ENCODE measurements at regions not wholly inside any gene's neighbourhood (a gene's known extent, or its start where the extent isn't known, plus 50 kb on each side); places are given as distances from the start of the nearest gene placed in this dataset.
"Not testable (repeated sequence)": the region's sequence is repeated elsewhere in the genome, so short reads cannot be mapped to it uniquely, and the experiment has no call there.

DNA sequence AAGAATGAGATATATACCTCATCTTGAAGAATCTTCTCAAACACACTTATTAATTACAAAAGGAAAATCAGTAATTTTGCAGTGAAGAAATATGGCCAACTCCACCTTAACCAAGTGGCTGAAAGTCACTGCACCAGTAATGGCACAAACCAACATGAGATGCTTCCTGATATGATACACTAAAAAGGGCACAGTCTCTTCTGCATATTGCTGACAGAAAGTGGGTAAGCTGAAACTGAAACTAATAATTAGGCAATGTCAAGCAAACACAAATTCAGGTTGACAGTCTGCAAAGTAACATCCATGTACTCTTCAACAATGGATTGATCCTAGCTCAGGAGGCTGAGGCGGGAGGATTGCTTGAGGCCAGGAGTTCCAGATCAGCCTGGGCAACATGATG lies 56.1 kb downstream of the ZNF22 start:
- not testable (repeated sequence) for DNase-seq (ENCODE audit: low read depth)

GRCh38 chr10:45058580-45058979 lies 57.9 kb downstream of the ZNF22 start:
- DNase-seq (ENCODE audit: low read depth) = peak; percentile 53

DNA sequence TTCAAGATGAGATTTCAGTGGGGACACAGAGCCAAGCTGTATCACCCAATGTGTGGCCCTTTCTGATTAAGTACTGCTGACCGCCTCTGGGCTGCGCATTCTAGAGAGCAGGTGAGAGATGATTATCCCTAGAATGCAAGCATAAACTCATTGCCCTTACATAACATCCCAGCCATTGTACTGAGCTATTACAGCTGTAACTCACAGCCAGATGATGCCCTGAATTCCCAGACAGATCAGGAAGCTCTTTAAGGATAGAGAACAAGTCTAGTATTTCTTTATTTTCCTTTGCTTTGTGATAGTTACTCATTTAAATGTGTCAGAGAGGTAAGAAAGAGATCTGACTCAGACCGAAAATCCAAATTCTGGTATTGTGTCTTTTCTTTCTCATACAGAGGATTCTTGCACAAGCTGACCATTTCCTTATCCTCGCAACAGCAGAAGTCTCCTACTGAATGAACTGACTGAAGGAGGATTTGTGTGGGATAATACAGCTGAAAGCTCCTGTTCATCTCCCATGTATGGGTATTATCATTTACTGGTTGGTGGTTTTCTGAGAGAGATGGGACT lies 58.4 kb downstream of the ZNF22 start:
- no peak for DNase-seq (ENCODE audit: low read depth)

- no peak for DNase-seq (ENCODE audit: low read depth)
Observed at GRCh38 chr10:45059632-45060031, 58.9 kb downstream of the ZNF22 start.

- DNase-seq (ENCODE audit: low read depth) = no peak
Observed at GRCh38 chr10:45061982-45062381, 61.3 kb downstream of the ZNF22 start.

DNA sequence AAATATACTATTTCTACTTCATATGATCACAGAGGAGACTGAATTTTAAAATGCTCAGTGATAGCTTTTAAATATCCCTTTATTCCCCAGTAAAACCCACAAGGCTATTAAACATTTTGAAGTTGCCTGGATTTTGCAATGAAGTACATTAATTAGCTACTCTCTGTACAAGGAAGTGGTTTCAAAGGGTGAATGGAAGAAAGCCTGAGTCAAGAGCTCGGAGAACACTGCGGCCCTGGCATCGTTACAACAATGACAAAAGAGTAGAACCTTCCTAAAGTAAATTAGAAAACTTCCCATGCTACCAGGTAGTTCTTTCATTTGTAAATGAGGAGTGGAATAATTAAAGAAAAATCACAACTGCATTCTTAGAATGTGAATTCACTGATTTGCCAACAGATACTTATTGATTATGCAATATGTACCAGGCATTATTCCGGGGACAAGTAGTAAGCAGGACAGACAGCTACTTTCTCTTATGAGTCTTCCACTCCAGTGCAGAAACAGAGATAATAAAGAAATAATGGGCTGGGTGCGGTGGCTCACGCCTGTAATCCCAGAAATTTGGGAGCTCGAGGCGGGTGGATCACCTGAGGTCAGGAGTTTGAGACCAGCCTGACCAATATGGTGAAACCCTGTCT lies 63.0 kb downstream of the ZNF22 start:
- DNase-seq (ENCODE audit: low read depth) = no peak

DNA sequence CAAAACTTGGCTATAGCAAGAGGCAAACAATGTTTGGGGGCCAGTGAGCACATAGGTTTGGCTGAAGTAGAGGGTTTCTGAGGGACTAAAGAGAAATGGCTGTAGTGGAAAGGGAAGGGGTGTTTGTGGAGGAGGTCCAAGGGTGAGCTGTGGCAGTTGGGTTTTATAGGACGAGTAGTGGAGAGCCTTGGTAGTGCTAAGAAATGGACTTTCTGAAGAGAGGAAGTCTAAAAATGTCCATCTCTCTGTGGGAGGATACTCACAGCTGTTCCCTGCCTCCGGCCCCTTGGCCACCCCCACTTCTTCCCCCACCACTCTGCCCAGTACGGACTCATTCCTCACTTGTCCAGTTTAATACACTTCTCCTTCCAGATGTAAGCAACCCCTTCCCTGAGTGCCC lies 64.3 kb downstream of the ZNF22 start:
- DNase-seq (ENCODE audit: low read depth) = no peak

GRCh38 chr10:45071043-45071813 lies 70.5 kb downstream of the ZNF22 start:
- DNase-seq (ENCODE audit: low read depth) = no peak

DNA sequence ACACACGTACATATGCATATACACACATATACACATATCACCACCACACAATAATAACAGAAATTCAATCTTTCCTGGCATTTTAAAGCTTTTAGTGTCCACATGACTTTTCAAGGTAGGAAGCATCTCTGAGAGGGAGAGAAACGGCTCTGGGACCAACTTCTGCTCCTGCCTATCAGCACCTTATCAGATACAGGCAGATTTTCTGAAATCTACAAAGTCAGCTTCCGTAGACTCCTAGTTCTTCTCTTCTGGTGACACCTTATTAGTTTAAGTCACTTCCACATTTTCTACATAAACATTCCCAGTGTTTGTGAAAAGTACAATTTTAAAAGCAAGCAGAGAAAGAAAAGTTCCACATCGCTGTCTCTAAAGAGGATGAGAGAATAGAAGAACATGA lies 74.5 kb downstream of the ZNF22 start:
- DNase-seq (ENCODE audit: low read depth) = no peak

- DNase-seq (ENCODE audit: low read depth) = no peak
Observed at GRCh38 chr10:45075826-45076380, 75.2 kb downstream of the ZNF22 start.

DNA sequence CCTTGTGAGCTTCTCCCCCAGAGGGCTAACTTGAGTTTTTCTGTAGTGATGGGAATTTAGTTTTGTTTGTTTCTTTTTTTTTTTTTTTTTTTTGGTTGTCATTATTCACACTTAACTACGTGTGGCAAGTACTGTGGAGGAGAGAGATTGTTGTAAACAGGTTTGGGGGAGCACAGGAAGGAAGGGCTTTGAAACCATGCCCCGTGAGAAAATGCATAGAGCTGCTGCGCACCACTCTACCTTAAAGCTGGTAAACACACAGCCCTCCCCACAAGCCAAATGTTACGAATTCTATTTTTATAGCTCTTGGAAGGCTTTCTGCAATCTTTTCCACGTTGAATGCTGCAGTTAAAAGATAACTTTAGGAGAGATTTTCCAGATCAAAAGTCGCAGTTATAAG lies 76.2 kb downstream of the ZNF22 start:
- no peak for DNase-seq (ENCODE audit: low read depth)

- DNase-seq (ENCODE audit: low read depth) = no peak
Observed at GRCh38 chr10:45080331-45080730, 79.6 kb downstream of the ZNF22 start.

DNA sequence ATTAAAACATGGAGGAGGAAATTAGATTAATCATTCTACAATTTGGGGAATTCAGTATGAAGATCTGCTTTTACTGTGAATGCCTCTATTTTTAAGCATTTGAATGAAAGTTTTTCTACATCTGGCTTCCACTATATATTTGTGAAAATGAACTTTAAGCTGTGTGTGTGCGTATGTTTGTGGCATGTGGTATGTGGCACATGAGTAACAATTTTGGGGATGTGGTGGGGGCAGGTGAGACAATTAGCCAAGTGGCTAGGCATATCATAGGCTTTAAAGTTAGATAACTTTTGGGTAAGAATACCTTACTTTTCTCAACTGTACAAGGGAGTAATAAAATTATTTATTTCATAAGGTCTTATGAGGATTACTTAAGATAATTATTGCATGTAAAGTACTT lies 81.5 kb downstream of the ZNF22 start:
- DNase-seq (ENCODE audit: low read depth) = no peak

- DNase-seq (ENCODE audit: low read depth) = no peak
Observed at GRCh38 chr10:45091968-45092367, 91.2 kb downstream of the ZNF22 start.

DNA sequence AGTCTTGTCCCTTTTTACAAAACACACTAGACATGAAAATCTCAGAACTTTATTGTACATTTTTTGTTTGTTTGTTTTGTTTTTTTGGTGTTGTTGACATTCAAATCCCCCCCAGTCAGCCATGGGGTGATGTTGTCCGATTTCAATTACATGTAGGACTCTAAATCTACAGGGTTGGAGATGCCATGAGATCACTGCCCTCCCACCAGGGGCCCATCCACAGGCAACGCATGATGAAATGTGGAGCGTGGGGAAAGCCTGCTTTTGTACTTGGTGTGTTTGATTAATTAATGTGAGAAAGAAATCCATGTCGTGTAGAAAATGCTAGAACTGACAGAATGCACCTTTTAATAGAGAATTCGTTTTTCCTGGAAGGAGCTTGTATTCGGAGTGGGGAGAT lies 93.2 kb downstream of the ZNF22 start:
- no peak for DNase-seq (ENCODE audit: low read depth)

DNA sequence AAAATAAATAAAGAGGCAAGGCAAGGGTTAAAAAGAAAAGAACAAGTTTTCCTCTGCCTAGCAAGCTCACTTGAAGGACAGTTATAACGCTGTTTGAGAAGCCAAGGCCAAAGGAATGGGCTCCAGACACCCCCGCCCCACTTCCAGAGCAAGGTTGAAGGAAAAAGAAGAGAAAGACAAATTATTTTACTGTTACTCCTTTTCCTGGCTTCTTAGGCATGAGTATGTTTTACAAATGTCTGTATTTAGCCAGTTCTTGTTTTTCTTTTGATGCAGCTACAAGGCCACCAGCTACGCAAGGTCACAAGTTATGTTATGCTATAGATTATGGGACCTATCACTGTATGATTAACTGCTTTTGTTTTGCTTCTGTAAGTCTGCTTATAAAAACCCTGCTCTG lies 94.6 kb downstream of the ZNF22 start:
- no peak for DNase-seq (ENCODE audit: low read depth)

GRCh38 chr10:45096001-45096400 lies 95.3 kb downstream of the ZNF22 start:
- DNase-seq (ENCODE audit: low read depth) = no peak

- DNase-seq (ENCODE audit: low read depth) = no peak
Observed at GRCh38 chr10:45100429-45100828, 99.7 kb downstream of the ZNF22 start.

- DNase-seq (ENCODE audit: low read depth) = no peak
Observed at GRCh38 chr10:45104674-45105073, 104.0 kb downstream of the ZNF22 start.

DNA sequence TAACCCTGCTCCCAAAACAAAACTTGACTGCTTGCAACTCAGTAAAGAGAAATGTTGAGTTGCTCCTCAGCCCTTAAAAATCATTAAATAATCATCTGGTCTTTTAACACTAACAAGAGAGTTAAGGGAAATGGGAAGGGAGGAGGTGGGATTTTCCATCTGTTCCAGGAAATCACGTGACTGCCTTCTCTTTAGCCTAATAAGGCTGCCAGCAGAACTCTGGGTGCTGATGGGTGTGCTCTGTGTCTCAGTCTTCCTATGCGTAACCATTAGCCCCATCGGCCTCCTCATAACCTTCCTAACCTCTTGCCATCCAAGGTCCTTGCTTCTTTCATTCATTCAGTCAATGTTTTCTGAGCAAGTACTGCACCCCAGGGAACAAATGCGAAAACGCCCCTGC lies 104.6 kb downstream of the ZNF22 start:
- DNase-seq (ENCODE audit: low read depth) = not testable (repeated sequence)

DNA sequence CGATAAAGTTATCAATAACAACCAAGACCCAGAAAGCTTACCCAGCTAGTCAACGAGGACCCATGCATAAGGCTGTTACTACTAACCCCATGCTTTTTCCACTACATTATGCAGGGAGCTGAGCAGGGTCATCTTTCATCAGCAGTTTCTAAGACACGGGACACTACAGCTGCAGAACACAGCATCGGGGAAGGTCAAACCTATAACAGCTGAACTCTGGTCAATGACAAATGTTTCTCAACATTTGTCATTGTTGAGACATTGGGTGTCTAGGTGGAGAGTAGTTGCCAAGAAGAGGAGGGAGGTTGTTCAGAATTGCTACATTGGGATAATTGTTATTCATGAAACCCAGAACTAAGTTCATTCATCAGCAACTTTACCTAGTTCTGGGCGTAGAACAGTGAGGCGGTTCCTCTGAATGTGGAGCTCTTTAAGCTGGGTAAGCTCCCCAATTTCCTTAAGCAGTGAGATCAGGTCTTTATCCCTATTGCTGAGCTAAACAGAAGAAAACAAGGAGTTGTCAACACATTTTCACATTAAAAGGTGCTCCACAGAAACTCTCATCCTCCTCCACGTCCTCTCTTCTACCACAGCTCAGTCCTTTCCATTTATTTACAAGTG lies 105.6 kb downstream of the ZNF22 start:
- no peak for DNase-seq (ENCODE audit: low read depth)

DNA sequence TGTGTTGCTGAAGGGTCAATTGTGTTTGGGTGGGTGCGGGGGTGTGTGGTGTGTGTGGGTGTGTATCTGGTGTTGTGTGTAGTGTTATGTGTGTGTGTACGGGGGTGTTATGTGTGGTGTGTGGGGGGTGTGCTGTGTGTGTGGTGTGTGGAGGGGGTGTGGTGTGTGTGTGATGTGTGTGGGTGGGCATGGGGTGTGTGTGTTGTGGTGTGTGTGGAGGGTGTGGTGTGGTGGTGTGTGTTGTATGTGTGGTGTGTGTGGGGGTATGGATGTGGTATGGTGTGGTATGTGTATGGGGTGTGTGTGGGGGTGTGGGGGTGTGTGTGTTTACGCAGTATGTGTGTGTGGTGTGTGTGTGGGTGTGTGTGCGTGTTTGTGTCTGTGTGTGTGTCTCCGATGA lies 110.8 kb downstream of the ZNF22 start:
- no peak for DNase-seq (ENCODE audit: low read depth)

Data from HT1080 (cell line).